ENCODE measurements at regions not wholly inside any gene's neighbourhood (a gene's known extent, or its start where the extent isn't known, plus 50 kb on each side); places are given as distances from the start of the nearest gene placed in this dataset.
"Not testable (repeated sequence)": the region's sequence is repeated elsewhere in the genome, so short reads cannot be mapped to it uniquely, and the experiment has no call there.

DNA sequence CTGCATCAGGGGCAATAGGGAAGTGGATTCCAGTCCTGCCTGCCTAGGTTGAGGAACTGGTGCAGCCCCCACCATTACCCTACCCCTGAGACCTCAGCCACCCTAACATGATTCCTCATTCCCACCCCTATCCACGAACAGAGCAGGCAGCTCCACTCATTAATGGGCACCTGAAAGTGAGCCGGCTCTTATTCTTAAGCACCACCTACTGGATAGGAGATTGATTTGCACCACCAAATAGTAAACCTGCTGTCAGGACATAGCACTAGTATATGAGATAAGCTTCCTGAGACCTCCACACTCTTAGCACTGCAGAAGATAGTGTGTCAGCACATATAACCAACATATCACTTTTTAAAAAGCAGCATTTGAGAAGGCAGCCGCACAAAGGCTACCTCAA lies 573.2 kb downstream of the SOX5 start:
- no peaks in the 10 kb centered on the region; the same call in 1 of the 2 replicates for H3K9me3 ChIP-seq (ENCODE audit: insufficient read depth, low read depth, low read length)
- H3K4me3 ChIP-seq (ENCODE audit: low read length, poor library complexity, severe bottlenecking), result no peak overlapping the region
- no peaks in the 10 kb centered on the region for H3K9me2 ChIP-seq (replicated peaks; ENCODE audit: low read depth, low read length)

GRCh38 chr12:23380419-23381100 lies 568.9 kb downstream of the SOX5 start:
- Histone ChIP-seq H2AFZ (ENCODE audit: low read length) (no peak overlapping the region), H3F3A (ENCODE audit: low read depth) (no peaks in the 10 kb centered on the region), H3K27me3 (ENCODE audit: insufficient read depth, low read length, poor library complexity, severe bottlenecking) (no peaks in the 10 kb centered on the region), H3K4me2 (ENCODE audit: low read depth, low read length, poor library complexity, severe bottlenecking) (no peak overlapping the region), H3K36me3 (ENCODE audit: insufficient read depth, low read length) (no peaks in the 10 kb centered on the region), H3K9me3 (ENCODE audit: insufficient read depth, low read depth, low read length) (no peaks in the 10 kb centered on the region; the same call in 1 of the 2 replicates), H3K4me1 (ENCODE audit: insufficient read depth, low read length, poor library complexity, severe bottlenecking) (no peaks in the 10 kb centered on the region), H3K9ac (ENCODE audit: low read depth, low read length, poor library complexity, severe bottlenecking) (no peak overlapping the region), H4K20me1 (ENCODE audit: insufficient read depth, low read length, poor library complexity, severe bottlenecking) (no peaks in the 10 kb centered on the region), H3K4me3 (ENCODE audit: low read length, poor library complexity, severe bottlenecking) (no peak overlapping the region), H3K79me2 (ENCODE audit: insufficient read depth, low read length) (no peaks in the 10 kb centered on the region), H3K9me2 (replicated peaks; ENCODE audit: low read depth, low read length) (no peaks in the 10 kb centered on the region)
- TF ChIP-seq EZH2phosphoT487 (IDR thresholded peaks at IDR 0.05; ENCODE audit: borderline replicate concordance), result no peak
- TF ChIP-seq, protein P1, sequence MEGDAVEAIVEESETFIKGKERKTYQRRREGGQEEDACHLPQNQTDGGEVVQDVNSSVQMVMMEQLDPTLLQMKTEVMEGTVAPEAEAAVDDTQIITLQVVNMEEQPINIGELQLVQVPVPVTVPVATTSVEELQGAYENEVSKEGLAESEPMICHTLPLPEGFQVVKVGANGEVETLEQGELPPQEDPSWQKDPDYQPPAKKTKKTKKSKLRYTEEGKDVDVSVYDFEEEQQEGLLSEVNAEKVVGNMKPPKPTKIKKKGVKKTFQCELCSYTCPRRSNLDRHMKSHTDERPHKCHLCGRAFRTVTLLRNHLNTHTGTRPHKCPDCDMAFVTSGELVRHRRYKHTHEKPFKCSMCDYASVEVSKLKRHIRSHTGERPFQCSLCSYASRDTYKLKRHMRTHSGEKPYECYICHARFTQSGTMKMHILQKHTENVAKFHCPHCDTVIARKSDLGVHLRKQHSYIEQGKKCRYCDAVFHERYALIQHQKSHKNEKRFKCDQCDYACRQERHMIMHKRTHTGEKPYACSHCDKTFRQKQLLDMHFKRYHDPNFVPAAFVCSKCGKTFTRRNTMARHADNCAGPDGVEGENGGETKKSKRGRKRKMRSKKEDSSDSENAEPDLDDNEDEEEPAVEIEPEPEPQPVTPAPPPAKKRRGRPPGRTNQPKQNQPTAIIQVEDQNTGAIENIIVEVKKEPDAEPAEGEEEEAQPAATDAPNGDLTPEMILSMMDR (conservative IDR thresholded peaks at IDR 0.05; ENCODE audit: low read length), result no peak

More for the DNA sequence above, 573.2 kb downstream of the SOX5 start:
- H3F3A ChIP-seq (ENCODE audit: low read depth), result no peaks in the 10 kb centered on the region
- H2AFZ ChIP-seq (ENCODE audit: low read length), result no peak overlapping the region
- no peaks in the 10 kb centered on the region for H4K20me1 ChIP-seq (ENCODE audit: insufficient read depth, low read length, poor library complexity, severe bottlenecking)
- H3K4me1 ChIP-seq (ENCODE audit: insufficient read depth, low read length, poor library complexity, severe bottlenecking), result no peaks in the 10 kb centered on the region
- no peaks in the 10 kb centered on the region for H3K36me3 ChIP-seq (ENCODE audit: insufficient read depth, low read length)
- TF ChIP-seq, protein P1 (conservative IDR thresholded peaks at IDR 0.05; ENCODE audit: low read length), result peak; percentile 34
- no peak for TF ChIP-seq EZH2phosphoT487 (IDR thresholded peaks at IDR 0.05; ENCODE audit: borderline replicate concordance)
- H3K4me2 ChIP-seq (ENCODE audit: low read depth, low read length, poor library complexity, severe bottlenecking), result no peak overlapping the region
- no peaks in the 10 kb centered on the region for H3K79me2 ChIP-seq (ENCODE audit: insufficient read depth, low read length)
- no peak overlapping the region for H3K9ac ChIP-seq (ENCODE audit: low read depth, low read length, poor library complexity, severe bottlenecking)
- no peaks in the 10 kb centered on the region for H3K27me3 ChIP-seq (ENCODE audit: insufficient read depth, low read length, poor library complexity, severe bottlenecking)

DNA sequence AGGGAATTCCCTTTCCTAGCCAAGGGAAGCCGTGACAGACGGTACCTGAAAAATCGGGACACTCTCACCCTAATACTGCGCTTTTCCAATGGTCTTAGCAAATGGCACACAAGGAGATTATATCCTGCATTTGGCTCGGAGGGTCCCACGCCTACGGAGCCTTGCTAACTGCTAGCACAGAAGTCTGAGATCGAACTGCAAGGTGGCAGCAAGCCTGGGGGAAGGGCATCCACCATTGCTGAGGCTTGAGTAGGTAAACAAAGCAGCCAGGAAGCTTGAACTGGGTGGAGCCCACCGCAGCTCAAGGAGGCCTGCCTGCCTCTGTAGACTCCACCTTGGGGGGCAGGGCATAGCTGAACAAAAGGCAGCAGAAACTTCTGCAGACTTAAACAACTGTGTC lies 560.6 kb downstream of the SOX5 start:
- not testable (repeated sequence) for H3K4me3 ChIP-seq (ENCODE audit: low read length, poor library complexity, severe bottlenecking); H3K9ac ChIP-seq (ENCODE audit: low read depth, low read length, poor library complexity, severe bottlenecking); H2AFZ ChIP-seq (ENCODE audit: low read length); H3K4me2 ChIP-seq (ENCODE audit: low read depth, low read length, poor library complexity, severe bottlenecking); H3F3A ChIP-seq (ENCODE audit: low read depth); H3K27me3 ChIP-seq (ENCODE audit: insufficient read depth, low read length, poor library complexity, severe bottlenecking); H3K9me2 ChIP-seq (replicated peaks; ENCODE audit: low read depth, low read length); H4K20me1 ChIP-seq (ENCODE audit: insufficient read depth, low read length, poor library complexity, severe bottlenecking); H3K4me1 ChIP-seq (ENCODE audit: insufficient read depth, low read length, poor library complexity, severe bottlenecking); H3K79me2 ChIP-seq (ENCODE audit: insufficient read depth, low read length); H3K36me3 ChIP-seq (ENCODE audit: insufficient read depth, low read length); H3K9me3 ChIP-seq (ENCODE audit: insufficient read depth, low read depth, low read length)

DNA sequence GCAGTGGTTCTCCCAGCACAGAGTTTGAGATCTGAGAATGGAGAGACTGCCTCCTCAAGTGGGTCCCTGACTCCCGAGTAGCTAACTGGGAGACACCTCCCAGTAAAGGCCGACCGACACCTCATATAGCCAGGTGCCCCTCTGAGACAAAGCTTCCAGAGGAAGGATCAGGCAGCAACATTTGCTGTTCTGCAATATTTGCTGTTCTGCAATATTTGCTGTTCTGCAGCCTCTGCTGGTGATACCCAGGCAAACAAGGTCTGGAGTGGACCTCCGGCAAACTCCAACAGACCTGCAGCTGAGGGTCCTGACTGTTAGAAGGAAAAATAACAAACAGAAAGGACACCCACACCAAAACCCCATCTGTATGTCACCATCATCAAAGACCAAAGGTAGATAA lies 560.2 kb downstream of the SOX5 start:
- H3F3A ChIP-seq (ENCODE audit: low read depth); H3K4me3 ChIP-seq (ENCODE audit: low read length, poor library complexity, severe bottlenecking); H2AFZ ChIP-seq (ENCODE audit: low read length); H4K20me1 ChIP-seq (ENCODE audit: insufficient read depth, low read length, poor library complexity, severe bottlenecking); H3K27me3 ChIP-seq (ENCODE audit: insufficient read depth, low read length, poor library complexity, severe bottlenecking); H3K79me2 ChIP-seq (ENCODE audit: insufficient read depth, low read length); H3K9ac ChIP-seq (ENCODE audit: low read depth, low read length, poor library complexity, severe bottlenecking); H3K4me1 ChIP-seq (ENCODE audit: insufficient read depth, low read length, poor library complexity, severe bottlenecking); H3K9me3 ChIP-seq (ENCODE audit: insufficient read depth, low read depth, low read length); H3K9me2 ChIP-seq (replicated peaks; ENCODE audit: low read depth, low read length); H3K36me3 ChIP-seq (ENCODE audit: insufficient read depth, low read length); H3K4me2 ChIP-seq (ENCODE audit: low read depth, low read length, poor library complexity, severe bottlenecking): not testable (repeated sequence)

Data from Loucy (cell line).